Loucy (cell line): ENCODE measurements at regions not wholly inside any gene's neighbourhood (a gene's known extent, or its start where the extent isn't known, plus 50 kb on each side); places are given as distances from the start of the nearest gene placed in this dataset.

Source experiments
- EZH2phosphoT487 ChIP-seq: fragments of 200-600 bp; IDR thresholded peaks from 2 replicates; pipeline ENCODE4 v1.6.1; 2018; ENCODE audit warnings: antibody characterized with exemption, mild to moderate bottlenecking, moderate library complexity, borderline replicate concordance
- TF ChIP-seq, protein P1 (sequence below): fragments of 200-600 bp; sonication (generic); conservative IDR thresholded peaks from 2 replicates; pipeline ENCODE4 v1.5.1; 2014; ENCODE audit warnings: mild to moderate bottlenecking, antibody characterized with exemption, low read length

- TF ChIP-seq, protein P1, sequence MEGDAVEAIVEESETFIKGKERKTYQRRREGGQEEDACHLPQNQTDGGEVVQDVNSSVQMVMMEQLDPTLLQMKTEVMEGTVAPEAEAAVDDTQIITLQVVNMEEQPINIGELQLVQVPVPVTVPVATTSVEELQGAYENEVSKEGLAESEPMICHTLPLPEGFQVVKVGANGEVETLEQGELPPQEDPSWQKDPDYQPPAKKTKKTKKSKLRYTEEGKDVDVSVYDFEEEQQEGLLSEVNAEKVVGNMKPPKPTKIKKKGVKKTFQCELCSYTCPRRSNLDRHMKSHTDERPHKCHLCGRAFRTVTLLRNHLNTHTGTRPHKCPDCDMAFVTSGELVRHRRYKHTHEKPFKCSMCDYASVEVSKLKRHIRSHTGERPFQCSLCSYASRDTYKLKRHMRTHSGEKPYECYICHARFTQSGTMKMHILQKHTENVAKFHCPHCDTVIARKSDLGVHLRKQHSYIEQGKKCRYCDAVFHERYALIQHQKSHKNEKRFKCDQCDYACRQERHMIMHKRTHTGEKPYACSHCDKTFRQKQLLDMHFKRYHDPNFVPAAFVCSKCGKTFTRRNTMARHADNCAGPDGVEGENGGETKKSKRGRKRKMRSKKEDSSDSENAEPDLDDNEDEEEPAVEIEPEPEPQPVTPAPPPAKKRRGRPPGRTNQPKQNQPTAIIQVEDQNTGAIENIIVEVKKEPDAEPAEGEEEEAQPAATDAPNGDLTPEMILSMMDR: no peak
- TF ChIP-seq EZH2phosphoT487: no peak
Measured at GRCh38 chr4:180926277-180926676, 1316.9 kb upstream of the TENM3 start.
